GM12878 (cell line): ENCODE measurements at regions not wholly inside any gene's neighbourhood (a gene's known extent, or its start where the extent isn't known, plus 50 kb on each side); places are given as distances from the start of the nearest gene placed in this dataset.

Experiments used
- ATF3 ChIP-seq: IDR thresholded peaks from 2 replicates; pipeline ENCODE4 v1.6.1; 2011; ENCODE audit warnings: low read depth, mild to moderate bottlenecking, low read length, moderate library complexity, borderline replicate concordance; ENCODE audit errors: extremely low read depth
- BMI1 ChIP-seq: fragments of 450-650 bp; IDR thresholded peaks from 2 replicates; pipeline ENCODE4 v1.6.1; 2016; ENCODE audit warnings: mild to moderate bottlenecking, moderate library complexity, borderline replicate concordance
- CBX5 ChIP-seq: sonication (generic); IDR thresholded peaks from 2 replicates; pipeline ENCODE4 v1.6.1; 2016; ENCODE audit warnings: low read depth, moderate library complexity, mild to moderate bottlenecking, inconsistent platforms
- DPF2 ChIP-seq: fragments of 450-650 bp; IDR thresholded peaks from 2 replicates; pipeline ENCODE4 v1.6.1; 2017; ENCODE audit warnings: mild to moderate bottlenecking
- MAX ChIP-seq: IDR thresholded peaks from 2 replicates; pipeline ENCODE4 v1.6.1; 2012; ENCODE audit warnings: low read depth, low read length, improper control_type of control experiment
- RAD21 ChIP-seq: IDR thresholded peaks from 2 replicates; pipeline ENCODE4 v1.6.1; 2011; ENCODE audit warnings: mild to moderate bottlenecking, low read depth, low read length, moderate library complexity; ENCODE audit not compliant: insufficient read depth
- RELA ChIP-seq: fragments of 450-650 bp; IDR thresholded peaks from 2 replicates; pipeline ENCODE4 v1.8.0; 2014; ENCODE audit warnings: borderline replicate concordance; ENCODE audit not compliant: partially characterized antibody
- TAF1 ChIP-seq: IDR thresholded peaks from 2 replicates; pipeline ENCODE4 v1.6.1; 2011; ENCODE audit warnings: mild to moderate bottlenecking, low read depth, low read length, borderline replicate concordance
- YY1 ChIP-seq: IDR thresholded peaks from 2 replicates; pipeline ENCODE4 v1.6.1; 2011; ENCODE audit warnings: low read depth, mild to moderate bottlenecking, low read length
- ZNF207 ChIP-seq: fragments of 450-650 bp; IDR thresholded peaks from 2 replicates; pipeline ENCODE4 v1.6.1; 2014; ENCODE audit warnings: antibody characterized with exemption, mild to moderate bottlenecking, borderline replicate concordance
- TF ChIP-seq, protein P1 (sequence below): fragments of 450-650 bp; formaldehyde crosslinking; IDR thresholded peaks from 2 replicates; pipeline ENCODE4 v1.4.0; 2020; ENCODE audit warnings: mild to moderate bottlenecking, moderate library complexity

DNA sequence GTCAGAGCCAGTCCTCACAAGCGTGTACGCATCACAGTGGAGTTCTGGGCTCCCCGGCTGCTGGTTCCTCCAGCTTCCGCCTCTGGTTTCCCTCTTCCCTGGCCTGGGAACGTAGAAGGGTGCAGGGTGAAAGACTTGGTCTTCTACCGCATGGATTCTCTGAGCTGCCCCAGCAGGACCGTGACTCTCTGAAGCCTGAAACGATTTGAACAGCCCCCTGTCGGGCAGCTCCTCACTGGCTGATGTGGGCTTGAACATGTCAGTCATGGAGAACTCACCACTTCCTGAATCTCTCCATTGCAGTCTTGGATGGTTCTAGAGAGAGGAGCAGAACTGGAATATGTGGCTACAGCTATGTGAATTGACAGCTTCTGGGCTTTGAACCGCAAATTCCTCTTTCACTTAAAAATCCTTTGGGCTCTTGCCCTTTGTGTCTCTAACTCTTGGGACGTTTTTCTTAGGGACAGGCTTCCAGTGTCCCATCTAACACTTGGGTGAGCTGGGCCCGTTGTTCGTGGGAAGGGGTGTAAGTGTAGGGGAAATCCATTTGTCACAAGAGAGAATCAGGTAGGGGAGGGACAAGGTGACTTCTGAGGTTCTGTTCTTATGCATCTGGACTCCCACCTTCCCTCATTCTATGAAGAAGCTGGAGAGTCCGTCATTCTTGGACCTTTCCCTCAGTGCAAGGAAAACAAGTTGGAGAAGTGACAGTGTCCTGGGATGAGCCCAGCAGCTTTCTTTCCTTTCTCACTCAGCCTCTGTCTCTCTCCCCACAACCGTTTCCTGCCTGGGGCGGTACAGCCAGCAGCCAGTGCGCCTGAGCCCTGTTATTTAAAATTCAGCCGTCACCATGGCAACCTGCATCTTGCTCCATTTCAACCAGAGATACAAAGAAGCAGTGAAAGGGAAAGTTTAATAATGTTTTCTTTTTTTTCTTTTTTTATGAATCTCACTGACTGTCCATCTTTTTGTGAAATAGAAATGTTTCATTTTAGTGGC, 84.7 kb downstream of the PTTG1 start:
- no peak for TF ChIP-seq RAD21
- no peak for TF ChIP-seq DPF2
- TF ChIP-seq YY1: no peak
- no peak for TF ChIP-seq CBX5
- TF ChIP-seq MAX: no peak
- TF ChIP-seq, protein P1, sequence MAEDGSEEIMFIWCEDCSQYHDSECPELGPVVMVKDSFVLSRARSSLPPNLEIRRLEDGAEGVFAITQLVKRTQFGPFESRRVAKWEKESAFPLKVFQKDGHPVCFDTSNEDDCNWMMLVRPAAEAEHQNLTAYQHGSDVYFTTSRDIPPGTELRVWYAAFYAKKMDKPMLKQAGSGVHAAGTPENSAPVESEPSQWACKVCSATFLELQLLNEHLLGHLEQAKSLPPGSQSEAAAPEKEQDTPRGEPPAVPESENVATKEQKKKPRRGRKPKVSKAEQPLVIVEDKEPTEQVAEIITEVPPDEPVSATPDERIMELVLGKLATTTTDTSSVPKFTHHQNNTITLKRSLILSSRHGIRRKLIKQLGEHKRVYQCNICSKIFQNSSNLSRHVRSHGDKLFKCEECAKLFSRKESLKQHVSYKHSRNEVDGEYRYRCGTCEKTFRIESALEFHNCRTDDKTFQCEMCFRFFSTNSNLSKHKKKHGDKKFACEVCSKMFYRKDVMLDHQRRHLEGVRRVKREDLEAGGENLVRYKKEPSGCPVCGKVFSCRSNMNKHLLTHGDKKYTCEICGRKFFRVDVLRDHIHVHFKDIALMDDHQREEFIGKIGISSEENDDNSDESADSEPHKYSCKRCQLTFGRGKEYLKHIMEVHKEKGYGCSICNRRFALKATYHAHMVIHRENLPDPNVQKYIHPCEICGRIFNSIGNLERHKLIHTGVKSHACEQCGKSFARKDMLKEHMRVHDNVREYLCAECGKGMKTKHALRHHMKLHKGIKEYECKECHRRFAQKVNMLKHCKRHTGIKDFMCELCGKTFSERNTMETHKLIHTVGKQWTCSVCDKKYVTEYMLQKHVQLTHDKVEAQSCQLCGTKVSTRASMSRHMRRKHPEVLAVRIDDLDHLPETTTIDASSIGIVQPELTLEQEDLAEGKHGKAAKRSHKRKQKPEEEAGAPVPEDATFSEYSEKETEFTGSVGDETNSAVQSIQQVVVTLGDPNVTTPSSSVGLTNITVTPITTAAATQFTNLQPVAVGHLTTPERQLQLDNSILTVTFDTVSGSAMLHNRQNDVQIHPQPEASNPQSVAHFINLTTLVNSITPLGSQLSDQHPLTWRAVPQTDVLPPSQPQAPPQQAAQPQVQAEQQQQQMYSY (CRISPR knock-in tag): no peak
- peak; percentile 96 for TF ChIP-seq BMI1
- TF ChIP-seq ATF3: no peak
- no peak for TF ChIP-seq ZNF207
- TF ChIP-seq RELA: no peak
- no peak for TF ChIP-seq TAF1
